HepG2 (cell line): ENCODE measurements at regions not wholly inside any gene's neighbourhood (a gene's known extent, or its start where the extent isn't known, plus 50 kb on each side); places are given as distances from the start of the nearest gene placed in this dataset.

ENCODE experiments used
- CTCF ChIP-seq: sonication (generic); formaldehyde crosslinking; IDR thresholded peaks from 2 replicates; pipeline ENCODE4 v1.5.0; 2020; ENCODE audit warnings: mild to moderate bottlenecking, missing genetic modification reagents, moderate library complexity
- HNRNPUL1 ChIP-seq: fragments of 200-400 bp; formaldehyde crosslinking; IDR thresholded peaks from 2 replicates; pipeline ENCODE4 v1.6.1; 2017; ENCODE audit warnings: low read depth, mild to moderate bottlenecking, low read length, moderate library complexity
- HOXD1 ChIP-seq: sonication (generic); formaldehyde crosslinking; IDR thresholded peaks from 2 replicates; pipeline ENCODE4 v1.5.0; 2020; ENCODE audit warnings: missing genetic modification reagents
- NBN ChIP-seq: fragments of 450-650 bp; conservative IDR thresholded peaks from 2 replicates; pipeline ENCODE4 v1.6.1; 2017
- POLR2A ChIP-seq, 2 experiments: IDR thresholded peaks; 2 replicates each; pipeline ENCODE4 v1.6.1; 2011; ENCODE audit warnings: low read depth in 2 of 2, low read length in 2 of 2, mild to moderate bottlenecking in 1 of 2, moderate library complexity in 1 of 2; ENCODE audit not compliant: insufficient read depth in 1 of 2
- POLR2AphosphoS5 ChIP-seq: IDR thresholded peaks from 2 replicates; pipeline ENCODE4 v1.6.1; 2012; ENCODE audit warnings: low read depth, low read length
- ZBTB8A ChIP-seq: sonication (generic); formaldehyde crosslinking; IDR thresholded peaks from 2 replicates; pipeline ENCODE4 v1.4.0; 2020; ENCODE audit warnings: mild to moderate bottlenecking, low read depth, missing genetic modification reagents, borderline replicate concordance
- ZNF431 ChIP-seq: sonication (generic); formaldehyde crosslinking; IDR thresholded peaks from 2 replicates; pipeline ENCODE4 v1.9.0; 2022; ENCODE audit warnings: missing genetic modification reagents, low read depth, mild to moderate bottlenecking, borderline replicate concordance
- ZNF512 ChIP-seq: sonication (generic); formaldehyde crosslinking; IDR thresholded peaks from 2 replicates; pipeline ENCODE4 v1.4.0; 2020; ENCODE audit warnings: mild to moderate bottlenecking, missing genetic modification reagents
- ZNF850 ChIP-seq: sonication (generic); formaldehyde crosslinking; conservative IDR thresholded peaks from 2 replicates; pipeline ENCODE4 v1.9.0; 2021; ENCODE audit warnings: mild to moderate bottlenecking, missing genetic modification reagents
- TF ChIP-seq, protein P1 (sequence below): sonication (generic); formaldehyde crosslinking; IDR thresholded peaks from 2 replicates; pipeline ENCODE4 v1.4.0; 2020; ENCODE audit warnings: mild to moderate bottlenecking, missing genetic modification reagents

DNA sequence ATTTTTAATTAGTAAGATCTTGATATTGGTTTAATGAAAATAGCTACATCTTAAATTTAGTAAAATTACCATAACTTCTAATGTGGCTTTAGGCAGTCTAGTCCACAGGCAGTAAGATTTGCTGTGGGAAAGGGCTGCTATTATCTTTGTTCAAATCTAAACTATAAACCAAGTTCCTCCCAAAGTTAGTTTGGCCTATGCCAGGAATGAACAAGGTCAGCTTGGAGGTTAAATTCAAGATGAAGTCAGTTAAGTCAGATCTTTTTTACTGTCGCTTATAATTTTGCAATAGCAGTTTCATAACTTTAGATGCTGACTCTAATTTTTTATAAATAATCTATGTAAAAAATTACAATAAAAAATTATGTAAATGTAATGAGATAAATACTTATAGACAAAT, 1016.9 kb upstream of the ALCAM start:
- TF ChIP-seq ZNF512 (no peak), ZNF850 (CRISPR knock-in tag) (no peak), ZNF431 (no peak), POLR2AphosphoS5 (no peak), ZBTB8A (CRISPR knock-in tag) (no peak), HOXD1 (CRISPR knock-in tag) (no peak), POLR2A (IDR thresholded peaks at IDR 0.05; ENCODE audit: insufficient read depth in 1 of 2, low read depth in 2 of 2, low read length in 2 of 2) (no peak), NBN (no peak), HNRNPUL1 (no peak), CTCF (no peak)
- TF ChIP-seq, protein P1, sequence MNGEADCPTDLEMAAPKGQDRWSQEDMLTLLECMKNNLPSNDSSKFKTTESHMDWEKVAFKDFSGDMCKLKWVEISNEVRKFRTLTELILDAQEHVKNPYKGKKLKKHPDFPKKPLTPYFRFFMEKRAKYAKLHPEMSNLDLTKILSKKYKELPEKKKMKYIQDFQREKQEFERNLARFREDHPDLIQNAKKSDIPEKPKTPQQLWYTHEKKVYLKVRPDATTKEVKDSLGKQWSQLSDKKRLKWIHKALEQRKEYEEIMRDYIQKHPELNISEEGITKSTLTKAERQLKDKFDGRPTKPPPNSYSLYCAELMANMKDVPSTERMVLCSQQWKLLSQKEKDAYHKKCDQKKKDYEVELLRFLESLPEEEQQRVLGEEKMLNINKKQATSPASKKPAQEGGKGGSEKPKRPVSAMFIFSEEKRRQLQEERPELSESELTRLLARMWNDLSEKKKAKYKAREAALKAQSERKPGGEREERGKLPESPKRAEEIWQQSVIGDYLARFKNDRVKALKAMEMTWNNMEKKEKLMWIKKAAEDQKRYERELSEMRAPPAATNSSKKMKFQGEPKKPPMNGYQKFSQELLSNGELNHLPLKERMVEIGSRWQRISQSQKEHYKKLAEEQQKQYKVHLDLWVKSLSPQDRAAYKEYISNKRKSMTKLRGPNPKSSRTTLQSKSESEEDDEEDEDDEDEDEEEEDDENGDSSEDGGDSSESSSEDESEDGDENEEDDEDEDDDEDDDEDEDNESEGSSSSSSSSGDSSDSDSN, result no peak
